ENCODE measurements at regions not wholly inside any gene's neighbourhood (a gene's known extent, or its start where the extent isn't known, plus 50 kb on each side); places are given as distances from the start of the nearest gene placed in this dataset.

DNA sequence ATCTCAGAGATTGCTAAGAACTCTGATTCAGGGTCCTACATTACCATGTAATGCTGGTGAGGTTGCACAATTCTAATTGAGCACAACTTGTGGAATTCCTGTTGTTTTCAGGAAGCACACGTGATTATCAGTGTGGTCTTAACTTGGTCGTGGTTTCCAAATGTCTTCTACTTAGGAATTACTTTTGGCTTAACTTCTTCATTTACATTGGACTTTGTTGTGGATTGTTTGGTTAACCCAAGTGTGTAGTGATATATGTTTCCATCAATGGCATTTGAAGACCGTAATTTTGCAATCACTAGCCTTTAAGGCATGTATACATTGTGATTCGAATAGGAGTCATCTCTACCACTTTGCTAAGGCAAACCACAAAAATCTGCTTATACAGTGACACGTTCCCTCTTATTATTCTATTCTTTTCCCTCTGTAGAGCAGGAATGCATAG lies 373.3 kb downstream of the IRS1 start:
- DNase-seq: no peak

DNA sequence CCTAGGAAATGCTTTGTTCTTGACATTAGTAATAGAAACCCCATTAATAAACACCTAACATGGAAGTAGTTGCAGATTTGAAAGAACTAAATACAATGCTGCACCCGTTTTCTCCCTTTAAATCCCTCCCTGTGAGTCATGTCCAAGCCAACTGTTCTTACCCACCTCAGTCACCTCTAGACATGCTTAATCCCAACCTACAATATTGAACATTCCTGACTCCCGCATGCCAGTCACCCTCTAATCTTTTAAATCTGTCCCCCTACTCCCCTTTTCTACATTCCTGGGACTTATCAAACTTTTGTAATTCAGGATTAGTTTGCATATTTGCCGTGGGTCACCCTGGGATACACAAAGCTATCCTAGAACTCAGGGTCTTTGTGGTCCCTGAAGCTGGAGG lies 374.6 kb downstream of the IRS1 start:
- no peak for DNase-seq

DNA sequence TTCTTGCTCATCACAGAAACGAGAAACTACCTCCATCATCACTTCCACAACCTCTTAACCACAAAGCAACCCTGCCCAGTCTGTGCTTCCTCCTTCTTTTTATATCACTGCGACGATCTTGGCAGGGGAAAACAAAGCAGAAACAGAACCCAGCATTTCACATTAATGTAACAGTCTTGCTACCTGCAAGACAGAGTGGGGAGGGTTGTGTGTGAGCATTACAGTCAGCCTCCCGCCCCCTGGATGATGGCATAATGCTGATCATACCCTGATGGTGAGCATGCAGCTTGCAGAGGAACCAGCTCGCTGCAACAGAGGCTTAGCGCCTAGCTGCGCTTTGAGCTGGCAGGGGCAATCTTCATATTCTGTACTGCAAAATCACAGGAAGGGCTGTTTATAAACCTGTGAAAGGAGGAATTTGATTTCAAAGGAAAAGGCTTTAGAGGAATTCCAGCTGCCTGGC lies 376.1 kb downstream of the IRS1 start:
- no peak for DNase-seq

DNA sequence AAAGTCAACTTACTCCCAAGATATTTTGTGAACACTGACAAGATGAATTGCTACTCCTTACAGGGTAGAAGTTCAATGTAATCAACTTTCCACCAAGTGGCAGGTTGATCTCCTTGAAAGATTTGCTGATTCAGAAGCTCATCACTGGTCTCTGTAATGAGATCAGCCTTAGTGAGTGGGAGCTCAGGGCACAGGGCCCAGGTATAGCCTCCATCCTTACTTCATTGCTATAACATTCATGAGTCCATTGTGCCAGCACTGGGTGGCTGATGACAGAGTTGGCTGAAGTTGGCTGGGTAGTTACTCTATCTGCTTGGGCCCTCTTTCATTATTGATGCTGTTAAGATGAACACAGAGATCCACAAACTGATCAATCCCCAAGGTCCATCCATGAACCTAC lies 379.0 kb downstream of the IRS1 start:
- peak; percentile 41 for DNase-seq

DNA sequence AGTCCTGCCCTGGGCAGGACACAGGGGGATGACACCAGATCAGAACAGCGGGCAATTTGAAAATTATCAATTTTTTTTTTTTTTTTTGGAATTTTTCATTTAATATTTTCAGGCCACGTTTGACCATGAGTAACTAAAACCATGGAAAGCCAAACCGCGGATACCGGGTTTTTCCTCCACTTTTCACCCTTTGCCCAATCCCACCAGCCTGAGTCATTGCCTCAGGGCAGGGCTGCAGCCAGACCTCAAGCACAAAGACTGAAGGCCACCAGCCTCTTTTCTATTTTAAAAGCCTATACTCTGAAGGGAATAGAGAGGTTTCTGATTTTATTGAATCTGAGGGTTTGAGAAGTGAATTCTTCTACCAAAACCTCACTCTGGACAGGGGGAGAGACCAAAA lies 381.1 kb downstream of the IRS1 start:
- DNase-seq: no peak

DNA sequence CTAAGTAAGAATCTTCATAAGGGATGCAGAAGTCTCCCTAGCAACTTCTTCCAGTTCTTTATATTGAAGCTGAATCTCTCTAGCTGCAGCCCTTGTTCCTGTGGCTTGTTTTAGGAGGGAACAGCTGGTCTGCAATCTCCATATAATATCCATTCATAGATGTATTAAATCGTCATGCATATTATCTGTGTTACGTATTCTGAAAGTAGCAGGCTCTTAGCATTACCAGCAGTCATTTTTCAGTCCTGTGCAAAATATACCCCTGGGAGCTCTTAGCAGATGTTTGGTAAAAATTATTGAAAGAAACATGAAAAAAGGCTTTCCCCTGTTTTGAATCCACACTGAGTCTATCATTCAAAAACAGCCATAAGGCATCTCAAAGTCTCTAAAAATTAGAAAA lies 385.3 kb downstream of the IRS1 start:
- DNase-seq: no peak

DNA sequence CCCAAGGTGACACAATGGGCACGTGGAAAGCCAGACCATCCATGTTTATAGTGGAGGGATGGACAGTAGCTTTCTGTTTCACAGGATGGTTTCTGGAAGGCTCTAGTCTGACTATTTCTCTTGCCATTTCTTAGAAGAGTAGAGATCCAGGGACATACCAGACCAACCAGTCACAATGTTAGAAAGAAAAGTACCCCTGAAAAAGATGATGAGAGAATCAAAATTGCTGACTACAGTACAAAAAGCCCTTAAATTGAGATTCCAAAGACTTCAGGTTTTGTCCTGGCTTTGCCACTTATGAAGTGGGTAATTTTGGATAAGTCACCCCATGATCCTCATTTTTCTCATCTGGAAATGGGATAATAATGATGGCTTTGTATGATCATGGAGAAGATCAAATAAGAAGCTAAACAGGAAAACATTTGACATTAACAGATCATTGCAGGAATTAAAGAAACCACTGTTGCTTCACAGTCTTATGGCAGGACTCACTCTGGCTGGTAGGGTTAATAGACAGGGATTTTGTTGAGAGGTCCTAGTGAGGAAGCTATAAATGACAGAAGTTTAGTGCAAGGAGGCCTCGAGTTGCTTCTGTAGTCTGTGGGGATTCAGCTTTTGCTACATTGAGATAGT lies 386.0 kb downstream of the IRS1 start:
- no peak for DNase-seq

DNA sequence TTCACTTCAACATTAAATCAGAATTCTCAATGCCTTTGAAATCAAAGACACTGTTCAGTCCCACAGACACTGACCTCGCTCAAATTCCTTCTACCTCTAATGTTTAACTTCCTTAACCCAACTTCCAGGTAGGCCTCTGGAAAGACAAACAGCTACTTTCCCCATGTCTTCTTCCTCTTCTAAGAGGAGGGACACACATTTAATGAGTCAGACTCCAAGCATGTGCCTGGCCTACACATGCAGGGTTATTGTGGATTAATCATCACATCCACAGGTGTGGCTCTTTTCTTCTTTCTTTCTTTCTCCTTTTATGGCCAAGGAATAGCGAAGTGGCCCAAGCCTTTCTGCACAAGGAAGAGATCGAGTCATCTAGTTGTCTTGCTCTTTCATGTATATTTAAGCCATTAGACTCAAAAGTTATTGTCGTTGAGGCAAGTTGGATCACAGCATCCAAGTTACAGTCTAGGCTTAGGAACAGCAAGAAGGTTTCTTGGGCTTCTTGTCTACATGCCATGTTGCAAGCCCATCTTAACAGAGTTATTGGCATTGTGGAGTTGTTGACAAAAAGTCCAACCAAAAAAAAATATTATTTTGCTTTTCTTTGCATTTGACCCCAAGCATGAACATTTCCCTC lies 387.8 kb downstream of the IRS1 start:
- DNase-seq: no peak

DNA sequence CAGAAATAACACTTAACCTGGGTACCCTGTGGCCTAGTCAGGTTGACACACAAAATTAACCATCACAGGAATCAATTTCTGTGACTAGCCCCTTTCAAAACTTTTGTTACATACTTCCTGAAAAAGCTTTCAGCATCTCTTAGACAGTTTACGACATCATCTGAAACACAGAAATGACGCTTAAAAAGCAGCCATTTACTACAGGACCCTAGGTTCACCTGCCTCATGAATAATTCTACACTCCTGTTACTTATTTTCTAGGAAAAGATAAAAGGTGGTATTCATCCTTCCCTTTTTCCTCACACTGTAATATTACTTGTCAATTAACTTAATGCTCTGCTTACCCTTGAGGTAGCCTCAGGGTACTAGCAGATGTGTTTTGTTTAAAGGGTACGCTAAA lies 388.4 kb downstream of the IRS1 start:
- DNase-seq: no peak

DNA sequence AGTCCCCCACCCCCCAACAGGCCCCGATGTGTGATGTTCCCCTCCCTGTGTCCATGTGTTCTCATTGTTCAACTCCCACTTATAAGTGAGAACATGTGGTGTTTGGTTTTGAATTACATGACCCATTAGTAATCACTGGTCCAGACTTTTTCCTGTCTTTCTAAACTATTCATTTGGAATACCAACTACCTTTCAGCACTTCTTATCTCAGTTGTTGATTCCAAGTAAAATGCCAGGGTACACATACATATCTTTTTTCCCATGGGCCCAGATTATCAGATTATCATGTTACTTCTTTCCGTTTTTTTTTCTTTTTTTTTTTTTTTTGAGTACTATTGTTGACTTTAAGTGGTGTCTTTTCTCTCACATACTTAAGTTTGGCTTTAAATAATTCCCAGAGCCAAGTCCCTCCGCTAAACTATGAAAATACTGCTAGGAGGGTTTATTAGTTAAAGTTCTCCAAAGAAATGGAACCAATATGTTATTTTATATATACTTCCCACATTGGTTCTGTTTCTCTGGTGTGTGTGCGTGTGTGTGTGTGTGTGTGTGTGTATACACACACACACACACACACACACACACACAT lies 389.3 kb downstream of the IRS1 start:
- no peak for DNase-seq

DNA sequence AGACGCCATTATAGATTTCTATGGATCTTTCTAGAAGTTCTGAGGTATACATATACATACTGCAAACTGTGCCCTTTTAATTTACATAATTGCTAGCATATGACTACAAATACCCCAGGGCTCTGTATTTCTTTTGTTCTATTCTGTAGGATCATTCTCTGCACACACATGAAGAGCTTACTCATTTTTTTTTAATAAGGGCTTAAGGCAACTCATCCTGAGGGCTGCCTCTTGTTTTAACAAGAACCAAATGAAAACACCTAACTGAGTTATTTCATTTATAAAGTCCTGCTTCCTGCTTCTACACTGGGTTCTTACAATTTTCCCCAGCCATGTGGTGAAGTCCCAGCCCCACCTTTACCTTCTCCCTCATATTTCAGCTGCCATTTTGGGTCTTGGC lies 390.5 kb downstream of the IRS1 start:
- DNase-seq: no peak

DNA sequence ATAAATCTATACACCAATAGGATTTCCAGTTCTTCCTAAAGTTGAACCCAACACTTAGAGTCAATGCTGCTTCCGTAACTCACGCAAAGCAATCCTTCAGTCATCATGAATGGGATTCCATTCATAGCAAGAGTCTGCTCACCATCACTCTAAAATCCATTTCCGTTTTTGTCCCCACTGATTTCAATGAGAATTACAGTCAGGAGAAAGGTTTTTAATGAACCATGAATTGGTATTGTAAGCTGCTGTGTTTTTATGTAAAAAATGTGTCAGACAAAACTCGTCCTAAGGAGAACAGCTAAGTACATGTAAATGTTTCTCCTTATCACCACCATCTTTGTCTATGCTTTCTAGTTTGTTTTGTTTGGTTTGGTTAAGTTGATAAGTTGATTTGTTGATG lies 391.5 kb downstream of the IRS1 start:
- no peak for DNase-seq

DNA sequence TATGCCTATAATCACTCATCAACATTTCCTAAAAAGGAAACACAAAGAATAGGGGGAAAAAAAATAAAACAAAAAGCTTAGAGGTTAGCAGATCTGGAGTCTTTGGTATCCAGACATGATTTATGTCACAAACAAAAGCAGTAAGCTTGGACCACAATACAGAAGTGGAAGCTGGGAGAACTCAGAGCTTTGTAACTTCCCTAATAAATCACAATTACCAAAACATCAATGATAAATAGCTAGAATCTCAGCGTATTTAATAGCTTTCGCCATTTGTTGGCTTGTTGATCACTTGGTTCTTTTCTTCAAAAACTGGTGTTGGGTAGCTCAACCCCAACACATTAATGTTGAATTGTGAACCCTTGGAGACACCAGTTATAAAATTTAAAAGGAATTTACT lies 392.5 kb downstream of the IRS1 start:
- no peak for DNase-seq

DNA sequence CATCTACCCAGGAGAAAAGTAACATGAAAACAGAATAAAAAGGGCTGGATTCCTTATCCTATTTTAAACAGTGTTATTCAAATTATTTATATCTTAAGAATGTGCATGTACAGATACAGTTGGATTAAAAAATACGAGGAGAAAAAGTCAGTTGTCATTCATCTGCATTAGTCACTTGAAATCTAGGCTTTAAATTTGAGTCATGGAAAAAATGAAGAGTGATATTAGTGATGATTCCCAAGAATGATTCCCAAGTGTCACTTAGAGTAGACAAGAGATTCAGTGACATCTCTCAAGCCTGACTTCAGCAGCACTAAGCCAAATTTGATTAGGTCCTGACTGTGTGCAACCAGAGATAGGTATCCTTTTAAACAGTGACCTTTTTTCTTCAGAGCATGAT lies 394.2 kb downstream of the IRS1 start:
- no peak for DNase-seq

DNA sequence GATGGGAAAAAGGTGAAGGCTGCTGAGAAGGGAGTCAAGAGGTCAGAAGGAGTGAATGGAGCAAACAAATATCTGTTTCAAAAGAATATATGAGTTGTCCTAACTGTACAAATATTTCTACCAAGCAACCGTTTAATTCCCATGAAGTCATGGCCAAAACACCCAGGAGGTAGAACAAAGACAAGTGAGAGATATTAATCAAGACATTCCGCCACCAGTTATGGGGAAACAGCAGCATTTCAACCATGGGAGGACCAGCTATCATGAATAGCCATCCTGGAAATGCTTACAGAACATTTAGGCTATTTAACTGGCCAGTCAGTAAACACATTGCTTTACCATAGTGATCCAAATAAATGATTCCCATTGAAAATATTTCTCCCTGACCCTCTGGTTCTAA lies 396.3 kb downstream of the IRS1 start:
- DNase-seq: no peak

DNA sequence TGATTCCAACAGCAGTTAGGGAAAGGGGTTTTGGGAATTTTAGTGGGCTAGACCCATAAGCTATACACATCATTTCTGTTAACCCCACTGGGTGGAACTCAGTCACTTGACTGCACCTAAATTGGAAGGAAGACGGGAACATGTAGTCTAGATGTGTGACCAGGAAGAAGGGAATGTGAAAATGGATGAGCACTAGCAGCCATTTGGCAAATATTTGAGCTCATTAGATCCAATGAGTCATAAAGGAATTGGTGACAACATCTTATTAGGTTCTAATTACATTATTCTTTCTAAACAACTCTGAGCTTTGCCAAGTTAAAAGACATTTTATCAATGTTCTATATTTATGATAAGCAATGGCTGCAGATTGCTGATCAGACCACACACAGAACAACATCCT lies 400.6 kb downstream of the IRS1 start:
- no peak for DNase-seq

DNA sequence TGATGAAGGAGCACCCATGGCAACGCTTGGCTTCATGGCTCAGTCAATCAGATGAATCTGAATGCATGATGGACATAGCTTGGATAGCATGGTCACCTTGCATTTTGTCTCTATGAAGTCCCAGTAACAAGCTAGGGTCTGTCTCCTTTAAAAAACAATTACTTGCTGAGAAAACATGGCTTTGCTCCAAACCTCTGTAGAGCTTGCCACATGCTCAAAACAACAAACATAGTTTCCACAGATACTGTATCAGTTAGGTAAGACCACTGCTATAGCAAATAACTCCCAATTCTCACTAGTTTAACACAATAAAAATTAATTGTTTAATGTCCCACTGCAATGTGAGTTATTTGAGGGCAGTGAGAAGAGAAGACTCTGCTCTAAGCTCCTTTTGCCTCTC lies 401.0 kb downstream of the IRS1 start:
- DNase-seq: no peak

DNA sequence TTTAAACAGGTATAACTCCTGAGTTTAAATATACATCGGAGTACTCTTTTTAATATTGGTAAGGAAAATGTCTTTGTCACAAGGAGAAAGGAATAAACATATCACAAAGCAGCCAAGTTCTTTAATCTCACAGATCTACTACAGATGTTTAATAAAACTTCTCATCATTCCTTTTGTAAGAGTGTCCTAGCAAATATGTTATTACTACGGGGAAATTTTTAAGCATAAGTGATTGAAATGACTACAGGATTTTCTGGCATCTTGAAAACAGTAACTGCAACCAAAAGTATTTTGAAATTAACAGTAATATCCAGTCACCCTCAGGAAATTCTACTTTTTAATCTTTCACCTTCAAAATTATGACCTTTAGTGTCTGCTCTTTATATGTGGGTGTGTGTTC lies 403.1 kb downstream of the IRS1 start:
- no peak for DNase-seq

DNA sequence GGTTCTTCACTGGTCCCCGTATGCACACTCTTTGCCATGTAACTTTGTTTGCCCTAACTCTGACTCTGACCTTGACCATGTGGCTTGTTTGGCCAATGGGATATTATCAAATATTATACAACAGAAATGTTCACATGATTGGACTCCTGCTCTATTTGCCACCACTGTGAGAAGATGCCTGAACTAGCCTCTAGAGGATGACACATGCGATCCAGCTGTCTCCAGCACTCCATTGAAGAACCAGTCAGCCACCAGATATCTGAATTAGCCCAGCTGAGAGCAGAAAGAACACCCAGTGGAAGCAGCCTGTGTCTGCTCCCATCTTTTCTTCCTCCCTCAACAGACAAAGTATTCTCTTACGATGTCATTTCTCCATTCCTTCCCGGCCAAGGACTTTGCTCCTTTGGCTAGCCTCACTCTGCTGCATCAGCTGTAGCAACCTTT lies 412.1 kb downstream of the IRS1 start:
- DNase-seq: no peak

DNA sequence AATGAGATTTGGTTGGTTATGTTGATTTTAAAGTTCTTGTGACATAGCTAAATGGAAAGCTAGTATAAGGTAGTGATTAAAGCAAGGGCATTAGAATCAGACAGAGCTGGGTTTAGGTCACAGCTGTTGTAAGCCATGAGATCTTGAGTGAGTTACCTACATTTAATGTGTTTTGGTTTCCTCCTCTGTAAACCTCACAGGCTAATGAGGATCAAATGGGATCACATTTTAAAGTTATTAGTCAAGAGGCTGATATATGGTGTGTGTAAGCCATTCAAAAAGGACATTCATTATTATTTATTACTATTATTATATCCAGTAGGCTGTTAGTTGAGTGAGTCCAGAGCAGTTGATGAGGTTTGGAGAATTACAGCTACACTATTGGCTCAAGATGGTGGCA lies 416.2 kb downstream of the IRS1 start:
- DNase-seq: peak; percentile 8

DNA sequence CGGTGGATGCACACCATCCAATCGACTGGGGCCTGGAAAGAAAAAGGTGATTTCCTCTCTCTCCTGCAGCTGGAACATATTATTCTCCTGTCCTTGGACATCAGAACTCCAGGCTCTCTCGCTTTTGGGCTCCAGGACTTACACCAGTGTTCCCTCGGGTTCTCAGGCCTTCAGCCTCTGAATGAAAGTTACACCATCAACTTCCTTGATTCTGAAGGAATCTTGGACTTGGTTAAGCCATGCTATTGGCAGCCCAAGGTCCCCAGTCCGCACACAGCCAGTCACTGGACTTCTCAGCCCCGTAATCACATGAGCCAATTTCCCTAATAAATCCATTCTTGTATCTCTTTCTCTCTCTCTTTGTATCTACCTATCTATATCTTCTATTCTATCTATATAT lies 418.9 kb downstream of the IRS1 start:
- DNase-seq: no peak

DNA sequence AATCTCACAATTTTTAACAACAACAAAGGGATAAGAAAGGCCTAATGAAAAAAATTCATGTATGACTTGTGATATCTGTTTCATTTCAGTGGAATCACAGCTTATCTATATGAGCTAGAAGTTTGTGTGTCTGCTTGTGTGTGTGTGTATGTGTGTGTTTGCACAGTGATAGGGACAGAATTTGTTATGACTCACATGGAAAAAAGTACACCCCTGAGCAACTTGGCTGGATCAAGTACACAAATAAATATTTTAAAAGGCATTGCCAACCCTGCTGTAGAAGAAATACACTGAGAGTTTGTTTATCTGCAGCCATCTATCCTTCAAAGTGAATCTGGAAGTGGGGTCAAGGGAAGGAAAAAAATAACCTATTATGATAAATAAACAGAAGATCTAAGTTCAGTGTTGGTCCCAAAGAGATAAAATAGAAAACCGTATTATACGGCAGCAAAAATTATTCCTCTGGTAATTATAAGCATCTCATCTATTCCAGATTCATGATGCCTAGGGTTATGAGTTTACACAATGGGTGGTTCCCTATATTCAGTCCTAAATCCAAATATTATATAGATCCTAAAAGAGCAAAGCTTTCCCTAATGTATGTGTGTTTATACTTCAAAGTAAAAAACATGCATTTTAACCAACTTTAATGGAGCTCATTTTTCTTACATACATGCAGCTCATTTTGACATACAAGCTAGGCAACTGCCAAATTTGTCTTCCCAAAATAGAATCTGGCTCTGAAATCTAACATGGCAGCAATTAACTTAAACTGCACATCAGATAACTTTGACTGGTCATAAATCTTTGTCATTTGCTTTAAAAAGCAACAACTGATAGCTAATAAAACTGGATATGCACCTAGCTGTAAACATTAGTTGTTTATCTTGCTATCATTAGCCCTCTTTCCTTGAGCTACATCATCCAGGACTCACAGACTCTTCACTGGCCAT lies 420.6 kb downstream of the IRS1 start:
- DNase-seq: no peak

DNA sequence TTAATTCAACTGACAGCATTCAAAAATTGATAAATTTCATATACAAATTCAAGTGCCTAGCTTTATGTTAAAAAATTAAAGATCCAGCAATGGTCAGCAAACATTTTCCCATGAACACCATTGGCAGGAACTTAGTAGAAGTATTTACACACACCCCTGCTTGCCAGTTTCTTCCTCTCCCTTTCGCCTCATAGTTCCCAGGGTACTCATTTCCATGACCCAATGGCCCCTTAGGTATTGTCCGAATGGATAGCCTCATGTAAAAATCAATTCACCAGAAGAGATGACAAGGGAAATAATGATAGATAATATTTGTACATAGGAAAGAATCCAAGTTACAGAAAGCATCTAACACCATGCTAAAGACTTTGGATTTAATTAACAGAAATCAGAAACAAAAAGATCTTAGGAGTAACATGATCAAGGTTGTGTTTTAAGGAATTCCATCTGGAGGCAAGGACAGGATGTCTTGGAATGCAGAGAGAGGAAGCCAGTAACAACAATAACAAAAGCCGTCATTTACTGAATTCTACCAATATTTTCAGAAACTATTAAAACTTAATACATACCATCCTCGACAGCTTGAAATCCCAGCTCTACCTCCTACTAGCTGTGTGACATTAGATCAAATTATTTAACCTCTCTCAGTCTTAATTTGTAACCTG lies 423.0 kb downstream of the IRS1 start:
- DNase-seq: no peak
